Thoracic aorta (tissue), 2 donors: ENCODE measurements at regions not wholly inside any gene's neighbourhood (a gene's known extent, or its start where the extent isn't known, plus 50 kb on each side); places are given as distances from the start of the nearest gene placed in this dataset.

Experiments
- ATAC-seq: fragments of 150-250 bp; one replicate; pipeline ENCODE4 v1.8.0; 2017; ENCODE audit warnings: low read depth; ENCODE audit not compliant: insufficient number of reproducible peaks, low FRiP score
- DNase-seq: peaks from one replicate; pipeline ENCODE4 v3.0.0-alpha.2; 2020; ENCODE audit warnings: low spot score
- H3K27ac ChIP-seq, 2 donors: fragments of 200-600 bp; sonication (generic); 1 replicate in 1 of 2; 2 replicates in 1 of 2; pipeline ENCODE4 v1.5.1; 2016; ENCODE audit warnings: mild to moderate bottlenecking in 2 of 2, moderate library complexity in 2 of 2
- H3K27me3 ChIP-seq: fragments of 200-600 bp; sonication (generic); replicated peaks from 2 replicates; pipeline ENCODE4 v1.6.0; 2016; ENCODE audit warnings: mild to moderate bottlenecking; ENCODE audit not compliant: insufficient read depth
- H3K36me3 ChIP-seq: fragments of 200-600 bp; sonication (generic); one replicate; pipeline ENCODE4 v1.5.1; 2016
- H3K4me1 ChIP-seq, 2 donors: fragments of 200-600 bp; sonication (generic); 1 replicate in 1 of 2; 2 replicates in 1 of 2; pipeline versions ENCODE4 v1.5.1 to v1.6.0; 2016; ENCODE audit warnings: low read depth in 2 of 2, mild to moderate bottlenecking in 1 of 2; ENCODE audit not compliant: control insufficient read depth in 1 of 2
- H3K4me3 ChIP-seq: fragments of 200-600 bp; sonication (generic); 2 replicates; pipeline ENCODE4 v1.5.1; 2016; ENCODE audit warnings: mild to moderate bottlenecking
- H3K9me3 ChIP-seq: fragments of 200-600 bp; sonication (generic); 2 replicates; pipeline ENCODE4 v1.5.1; 2016
- CTCF ChIP-seq: fragments of 200-600 bp; sonication (generic); IDR thresholded peaks from one replicate; pipeline ENCODE4 v1.5.1; 2019; ENCODE audit warnings: antibody characterized with exemption

GRCh38 chr12:82187011-82187410, 171.2 kb downstream of the CCDC59 start:
- no peaks in the 10 kb centered on the region for H3K36me3 ChIP-seq
- DNase-seq (no peak), ATAC-seq (no peak)
- no peak overlapping the region for H3K4me3 ChIP-seq
- H3K4me1 ChIP-seq: no peaks in the 10 kb centered on the region
- no peak overlapping the region for H3K27ac ChIP-seq
- H3K9me3 ChIP-seq: no peaks in the 10 kb centered on the region
- TF ChIP-seq CTCF: no peak
- no peaks in the 10 kb centered on the region for H3K27me3 ChIP-seq

- Histone ChIP-seq H3K27ac (no peak overlapping the region), H3K9me3 (no peaks in the 10 kb centered on the region), H3K4me1 (no peaks in the 10 kb centered on the region), H3K36me3 (no peaks in the 10 kb centered on the region), H3K4me3 (no peak overlapping the region), H3K27me3 (no peaks in the 10 kb centered on the region)
- no peak for DNase-seq
- no peak for TF ChIP-seq CTCF
- ATAC-seq: no peak
Measured at GRCh38 chr12:82186282-82186681, 171.9 kb downstream of the CCDC59 start.

GRCh38 chr12:82184844-82185243, 173.3 kb downstream of the CCDC59 start:
- no peak for TF ChIP-seq CTCF
- H3K27ac ChIP-seq: no peak overlapping the region
- no peak for ATAC-seq

GRCh38 chr12:82182601-82183190, 175.5 kb downstream of the CCDC59 start:
- ATAC-seq: no peak
- no peak overlapping the region for H3K27ac ChIP-seq
- no peak for TF ChIP-seq CTCF
- H3K36me3 ChIP-seq: no peaks in the 10 kb centered on the region
- no peaks in the 10 kb centered on the region for H3K9me3 ChIP-seq
- H3K4me1 ChIP-seq: no peaks in the 10 kb centered on the region
- DNase-seq: no peak
- H3K4me3 ChIP-seq: no peak overlapping the region
- H3K27me3 ChIP-seq: no peaks in the 10 kb centered on the region

More at GRCh38 chr12:82184844-82185243, 173.3 kb downstream of the CCDC59 start:
- Histone ChIP-seq H3K36me3 (no peaks in the 10 kb centered on the region), H3K27me3 (no peaks in the 10 kb centered on the region), H3K9me3 (no peaks in the 10 kb centered on the region), H3K4me3 (no peak overlapping the region), H3K4me1 (no peaks in the 10 kb centered on the region)
- no peak for DNase-seq

- no peaks in the 10 kb centered on the region for H3K36me3 ChIP-seq
- no peak for TF ChIP-seq CTCF
- no peak overlapping the region for H3K27ac ChIP-seq
- no peaks in the 10 kb centered on the region for H3K27me3 ChIP-seq
- no peak overlapping the region for H3K4me3 ChIP-seq
- ATAC-seq: no peak
- DNase-seq: no peak
- H3K9me3 ChIP-seq: no peaks in the 10 kb centered on the region
- no peaks in the 10 kb centered on the region for H3K4me1 ChIP-seq
Measured at GRCh38 chr12:82176761-82177490, 181.3 kb downstream of the CCDC59 start.
